ENCODE measurements at regions not wholly inside any gene's neighbourhood (a gene's known extent, or its start where the extent isn't known, plus 50 kb on each side); places are given as distances from the start of the nearest gene placed in this dataset.

DNA sequence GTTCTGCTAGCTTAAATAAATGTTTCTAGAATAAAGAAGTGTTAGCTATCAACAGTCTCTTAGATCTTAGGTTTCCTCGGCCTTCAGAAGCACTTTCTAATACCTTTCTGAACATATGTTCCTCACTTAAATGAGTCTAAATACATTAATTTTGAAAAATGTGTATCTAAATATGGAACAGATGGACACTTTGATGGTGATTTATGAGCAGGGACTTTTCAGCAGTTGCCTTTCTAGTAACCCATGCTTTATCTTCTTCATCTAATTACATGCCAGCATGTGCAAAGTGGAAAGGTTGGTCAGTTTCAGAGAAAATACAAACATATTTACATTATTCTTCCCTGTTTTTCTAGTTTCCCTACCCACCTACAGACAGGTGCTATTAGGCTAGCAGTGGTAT is 797.0 kb upstream of the CHAC2 start:
- no peak for DNase-seq (ENCODE audit: low read depth, low spot score)
- no peak overlapping the region for H3K4me3 ChIP-seq
- whole genome bisulfite sequencing (ENCODE audit: insufficient coverage, insufficient replicate concordance, low lambda C conversion rate, missing lambda C conversion rate) = 22% methylated on average over 1 of the region's 1 CpG
- ChIA-PET RAD21 (ENCODE audit: unreplicated experiment) (no interaction called here), SMC1A (ENCODE audit: uncharacterized antibody, unreplicated experiment) (no interaction called here), CTCF (no interaction called here), POLR2A (no interaction called here)
- no peaks in the 10 kb centered on the region for H4K20me1 ChIP-seq (ENCODE audit: control insufficient read depth, insufficient read depth)
- H3K4me1 ChIP-seq (ENCODE audit: control insufficient read depth, insufficient read depth, low read length) = no peaks in the 10 kb centered on the region
- intact Hi-C loops (cut with micrococcal nuclease; ENCODE audit: unreplicated experiment) (no loop called here), in situ Hi-C loops (cut with MboI) (no loop called here)
- no peaks in the 10 kb centered on the region for H3K36me3 ChIP-seq (ENCODE audit: control insufficient read depth in 2 of 2, insufficient read depth in 2 of 2, low read length in 1 of 2)
- BruUV-seq (replicated peaks) = no TSS peak
- no peaks in the 10 kb centered on the region for H3K9me3 ChIP-seq (replicated peaks; ENCODE audit: control insufficient read depth, insufficient read depth, low read length)
- no peak overlapping the region for H2AFZ ChIP-seq (ENCODE audit: control insufficient read depth, low read depth, low read length)
- FAIRE-seq = no peak
- no peak overlapping the region for H3K4me2 ChIP-seq (ENCODE audit: control insufficient read depth, insufficient read depth)
- no peaks in the 10 kb centered on the region for H3K79me2 ChIP-seq (ENCODE audit: control insufficient read depth, insufficient read depth, low read length)
- TF ChIP-seq SREBF1 (IDR thresholded peaks at IDR 0.05; ENCODE audit: low read length) (no peak), JUND (IDR thresholded peaks at IDR 0.05; ENCODE audit: low read depth, low read length) (no peak), HDGF (IDR thresholded peaks at IDR 0.05) (no peak), ZNF687 (IDR thresholded peaks at IDR 0.05) (no peak), NBN (IDR thresholded peaks at IDR 0.05) (no peak), ZBED1 (IDR thresholded peaks at IDR 0.05; ENCODE audit: borderline replicate concordance) (no peak), ZNF24 (IDR thresholded peaks at IDR 0.05) (no peak), CEBPB (IDR thresholded peaks at IDR 0.05; ENCODE audit: borderline replicate concordance in 1 of 2, low read depth in 2 of 2, low read length in 2 of 2) (no peak), ZBTB40 (IDR thresholded peaks at IDR 0.05; ENCODE audit: borderline replicate concordance) (no peak), ATF7 (IDR thresholded peaks at IDR 0.05; ENCODE audit: low read depth) (no peak), PAX5 (IDR thresholded peaks at IDR 0.05; ENCODE audit: borderline replicate concordance, low read depth, low read length) (no peak), ZNF274 (IDR thresholded peaks at IDR 0.05; ENCODE audit: insufficient read depth, insufficient read length) (no peak)
- H3K27me3 ChIP-seq (replicated peaks in 1 of 2; ENCODE audit: control insufficient read depth in 2 of 2, insufficient read depth in 2 of 2, low read length in 1 of 2) = no peaks in the 10 kb centered on the region
- H3K27ac ChIP-seq (ENCODE audit: control insufficient read depth, insufficient read depth) = no peak overlapping the region
- no peak for ATAC-seq
- no peak overlapping the region for H3K9ac ChIP-seq (ENCODE audit: control insufficient read depth, insufficient read depth, low read length)
